ENCODE measurements at regions not wholly inside any gene's neighbourhood (a gene's known extent, or its start where the extent isn't known, plus 50 kb on each side); places are given as distances from the start of the nearest gene placed in this dataset.
"Not testable (repeated sequence)": the region's sequence is repeated elsewhere in the genome, so short reads cannot be mapped to it uniquely, and the experiment has no call there.

- intact Hi-C loops (cut with DNase I) = no loop called here
- H3K27me3 ChIP-seq (ENCODE audit: control insufficient read depth, insufficient read depth, low read length) = no peaks in the 10 kb centered on the region
- H3K4me3 ChIP-seq (ENCODE audit: low read length in 3 of 3) = no peak overlapping the region
- no peaks in the 10 kb centered on the region for H3K9me3 ChIP-seq (ENCODE audit: control insufficient read depth in 2 of 3, insufficient read depth in 1 of 3, low read length in 3 of 3)
- DNase-seq (no peak), FAIRE-seq (no peak)
- H3K36me3 ChIP-seq (ENCODE audit: control insufficient read depth in 2 of 3, insufficient read depth in 3 of 3, low read length in 3 of 3) = no peaks in the 10 kb centered on the region
- H3K27ac ChIP-seq (ENCODE audit: low read depth in 2 of 2, low read length in 2 of 2) = no peak overlapping the region
- no peak overlapping the region for H3K9ac ChIP-seq (ENCODE audit: low read length in 3 of 3)
- no peak for TF ChIP-seq CTCF (IDR thresholded peaks at IDR 0.05; ENCODE audit: borderline replicate concordance, extremely low read depth, insufficient read depth)
- H3K4me1 ChIP-seq (ENCODE audit: control insufficient read depth in 2 of 3, insufficient read depth in 2 of 3, low read depth in 1 of 3, low read length in 3 of 3) = no peaks in the 10 kb centered on the region
Observed at GRCh38 chr3:6679510-6679909, 181.4 kb upstream of the GRM7 start.

DNA sequence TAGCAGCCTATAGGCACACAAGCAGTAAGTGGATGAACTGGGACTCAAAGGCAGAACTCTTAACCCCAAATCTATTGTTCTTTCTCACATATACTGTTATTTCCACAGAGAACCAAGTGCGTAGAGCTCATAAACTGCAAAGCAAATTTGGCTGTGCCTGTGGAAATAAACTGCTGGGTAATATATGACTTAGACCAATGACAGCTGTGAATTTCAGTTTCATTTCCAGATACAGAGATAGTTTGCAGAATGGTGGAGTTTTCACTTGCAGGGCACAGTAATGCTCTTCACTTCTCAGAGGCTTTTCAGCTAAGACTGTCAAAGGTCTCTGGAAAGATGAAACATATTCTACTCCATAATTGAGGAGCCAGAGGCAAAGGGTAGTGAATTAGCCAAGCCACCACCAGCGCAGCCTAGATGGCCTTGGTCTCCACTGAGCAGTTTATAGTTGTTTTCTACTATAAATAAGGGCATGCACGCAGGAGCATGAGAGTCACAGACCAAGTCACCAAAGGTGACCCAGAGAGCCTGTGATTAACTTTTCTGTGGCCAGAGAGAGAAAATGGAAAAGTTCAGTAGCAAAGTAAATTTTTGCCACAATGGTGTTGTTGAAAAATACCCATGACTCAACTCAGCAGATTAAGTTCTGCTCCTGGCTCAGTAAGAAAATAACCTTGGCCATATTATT is 180.7 kb upstream of the GRM7 start:
- intact Hi-C loops (cut with DNase I) = no loop called here
- no peak overlapping the region for H3K27ac ChIP-seq (ENCODE audit: low read depth in 2 of 2, low read length in 2 of 2)
- FAIRE-seq (no peak), DNase-seq (no peak)
- no peak for TF ChIP-seq CTCF (IDR thresholded peaks at IDR 0.05; ENCODE audit: borderline replicate concordance, extremely low read depth, insufficient read depth)
- H3K36me3 ChIP-seq (ENCODE audit: control insufficient read depth in 2 of 3, insufficient read depth in 3 of 3, low read length in 3 of 3) = no peaks in the 10 kb centered on the region
- H3K4me3 ChIP-seq (ENCODE audit: low read length in 3 of 3) = no peak overlapping the region
- H3K4me1 ChIP-seq (ENCODE audit: control insufficient read depth in 2 of 3, insufficient read depth in 2 of 3, low read depth in 1 of 3, low read length in 3 of 3) = no peaks in the 10 kb centered on the region
- no peak overlapping the region for H3K9ac ChIP-seq (ENCODE audit: low read length in 3 of 3)
- no peaks in the 10 kb centered on the region for H3K27me3 ChIP-seq (ENCODE audit: control insufficient read depth, insufficient read depth, low read length)
- H3K9me3 ChIP-seq (ENCODE audit: control insufficient read depth in 2 of 3, insufficient read depth in 1 of 3, low read length in 3 of 3) = no peaks in the 10 kb centered on the region

DNA sequence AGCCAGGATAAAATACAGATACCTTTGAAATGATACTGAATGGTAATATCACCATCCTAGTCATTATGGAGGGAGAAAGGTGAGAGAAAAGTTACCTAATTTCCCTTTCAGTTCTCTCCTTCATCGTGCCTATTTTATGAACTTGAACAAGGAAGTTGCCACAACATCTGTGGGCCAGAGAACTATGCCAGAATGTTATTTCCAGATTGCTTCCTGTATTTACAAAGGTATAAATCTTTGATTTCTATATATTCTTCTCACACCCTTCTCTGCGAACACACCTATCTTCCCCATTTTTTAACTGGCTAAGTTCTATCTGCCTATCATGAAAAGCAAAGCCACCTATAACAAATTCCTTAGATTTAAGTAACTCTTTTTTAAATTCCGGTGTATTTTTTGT is 163.6 kb upstream of the GRM7 start:
- H3K4me1 ChIP-seq (ENCODE audit: control insufficient read depth in 2 of 3, insufficient read depth in 2 of 3, low read depth in 1 of 3, low read length in 3 of 3) = no peaks in the 10 kb centered on the region
- no peak overlapping the region for H3K27ac ChIP-seq (ENCODE audit: low read depth in 2 of 2, low read length in 2 of 2)
- intact Hi-C loops (cut with DNase I) = no loop called here
- no peak for FAIRE-seq
- no peak overlapping the region for H3K4me3 ChIP-seq (ENCODE audit: low read length in 3 of 3)
- DNase-seq = no peak
- H3K9me3 ChIP-seq (ENCODE audit: control insufficient read depth in 2 of 3, insufficient read depth in 1 of 3, low read length in 3 of 3) = no peaks in the 10 kb centered on the region
- H3K9ac ChIP-seq (ENCODE audit: low read length in 3 of 3) = no peak overlapping the region
- no peaks in the 10 kb centered on the region for H3K27me3 ChIP-seq (ENCODE audit: control insufficient read depth, insufficient read depth, low read length)
- TF ChIP-seq CTCF (IDR thresholded peaks at IDR 0.05; ENCODE audit: borderline replicate concordance, extremely low read depth, insufficient read depth) = no peak
- H3K36me3 ChIP-seq (ENCODE audit: control insufficient read depth in 2 of 3, insufficient read depth in 3 of 3, low read length in 3 of 3) = no peaks in the 10 kb centered on the region

DNA sequence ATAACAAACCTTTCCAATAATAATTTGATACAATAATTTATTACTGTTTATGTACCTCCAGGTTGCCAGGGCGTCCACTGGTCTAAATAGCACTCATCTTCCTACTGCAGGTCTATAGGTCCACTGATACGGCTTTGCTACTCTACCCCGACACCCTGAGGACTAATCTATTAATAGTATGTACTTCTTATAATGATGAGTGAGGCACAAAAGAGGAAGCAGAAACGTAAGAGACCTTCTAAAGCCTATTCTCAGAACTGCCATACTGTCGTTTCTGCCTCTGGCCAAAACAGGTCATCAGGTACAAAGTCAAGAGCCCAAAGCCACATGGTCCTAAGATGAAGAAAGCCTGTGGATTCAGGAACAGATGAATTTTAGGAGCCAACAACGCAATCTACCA is 163.2 kb upstream of the GRM7 start:
- Histone ChIP-seq H3K36me3 (ENCODE audit: control insufficient read depth in 2 of 3, insufficient read depth in 3 of 3, low read length in 3 of 3) (no peaks in the 10 kb centered on the region), H3K9me3 (ENCODE audit: control insufficient read depth in 2 of 3, insufficient read depth in 1 of 3, low read length in 3 of 3) (no peaks in the 10 kb centered on the region), H3K4me1 (ENCODE audit: control insufficient read depth in 2 of 3, insufficient read depth in 2 of 3, low read depth in 1 of 3, low read length in 3 of 3) (no peaks in the 10 kb centered on the region), H3K27me3 (ENCODE audit: control insufficient read depth, insufficient read depth, low read length) (no peaks in the 10 kb centered on the region), H3K4me3 (ENCODE audit: low read length in 3 of 3) (no peak overlapping the region), H3K9ac (ENCODE audit: low read length in 3 of 3) (no peak overlapping the region), H3K27ac (ENCODE audit: low read depth in 2 of 2, low read length in 2 of 2) (no peak overlapping the region)
- FAIRE-seq (no peak), DNase-seq (no peak)
- no peak for TF ChIP-seq CTCF (IDR thresholded peaks at IDR 0.05; ENCODE audit: borderline replicate concordance, extremely low read depth, insufficient read depth)
- intact Hi-C loops (cut with DNase I) = no loop called here

DNA sequence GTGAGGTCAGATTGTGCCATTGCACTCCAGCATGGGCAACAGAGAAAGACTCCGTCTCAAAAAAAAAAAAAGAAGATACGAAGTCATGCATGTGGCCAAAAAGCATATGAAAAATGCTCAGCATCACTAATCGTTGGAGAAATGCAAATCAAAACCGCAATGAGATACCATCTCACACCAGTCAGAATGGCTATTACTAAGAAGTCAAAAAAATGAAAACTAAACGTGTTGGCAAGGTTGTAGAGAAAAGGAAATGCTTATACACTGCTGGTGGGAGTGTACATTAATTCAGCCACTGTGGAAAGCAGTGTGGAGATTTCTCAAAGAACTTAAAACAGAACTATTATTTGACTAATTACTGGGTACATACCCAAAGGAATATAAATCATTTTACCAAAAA is 156.1 kb upstream of the GRM7 start:
- FAIRE-seq; DNase-seq; H3K36me3 ChIP-seq (ENCODE audit: control insufficient read depth in 2 of 3, insufficient read depth in 3 of 3, low read length in 3 of 3); H3K4me3 ChIP-seq (ENCODE audit: low read length in 3 of 3); H3K27me3 ChIP-seq (ENCODE audit: control insufficient read depth, insufficient read depth, low read length); H3K9ac ChIP-seq (ENCODE audit: low read length in 3 of 3); H3K9me3 ChIP-seq (ENCODE audit: control insufficient read depth in 2 of 3, insufficient read depth in 1 of 3, low read length in 3 of 3); H3K4me1 ChIP-seq (ENCODE audit: control insufficient read depth in 2 of 3, insufficient read depth in 2 of 3, low read depth in 1 of 3, low read length in 3 of 3); intact Hi-C loops (cut with DNase I); H3K27ac ChIP-seq (ENCODE audit: low read depth in 2 of 2, low read length in 2 of 2): not testable (repeated sequence)

Measured in kidney (tissue), 13 donors.